ENCODE measurements at regions not wholly inside any gene's neighbourhood (a gene's known extent, or its start where the extent isn't known, plus 50 kb on each side); places are given as distances from the start of the nearest gene placed in this dataset.

DNA sequence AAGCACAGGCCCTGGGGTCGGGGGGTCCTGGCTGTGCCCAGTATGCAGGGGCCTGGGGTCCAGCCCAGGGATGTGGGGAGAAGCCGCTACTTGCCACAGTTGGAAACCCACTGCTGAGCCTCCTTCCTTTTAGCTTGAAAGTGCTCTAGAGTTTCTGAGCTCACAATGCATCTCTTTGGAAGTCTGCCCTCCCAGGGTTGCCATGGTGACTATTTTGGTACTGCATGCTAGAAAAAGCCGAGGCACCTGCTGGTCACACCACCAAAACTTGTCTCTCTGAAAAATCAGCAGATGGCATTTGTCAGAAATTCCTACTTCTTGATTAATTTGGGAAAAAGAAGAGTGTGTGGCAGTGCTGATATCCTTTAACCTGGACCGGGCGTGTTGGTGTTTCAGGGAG, 151.8 kb downstream of the SEC61B start:
- Histone ChIP-seq H3K79me2 (ENCODE audit: insufficient read depth, low read length) (no peaks in the 10 kb centered on the region), H2AFZ (ENCODE audit: low read depth, low read length) (no peak overlapping the region), H3K36me3 (ENCODE audit: insufficient read depth, low read length) (no peaks in the 10 kb centered on the region), H3K9ac (ENCODE audit: low read depth, low read length) (no peak overlapping the region), H3K4me3 (ENCODE audit: low read depth in 1 of 2, low read length in 2 of 2) (no peak overlapping the region), H3K27me3 (ENCODE audit: insufficient read depth, low read length, poor library complexity) (peaks cover 3% of the 10 kb centered on the region), H3K9me3 (ENCODE audit: insufficient read depth, low read length, severe bottlenecking) (no peaks in the 10 kb centered on the region), H3K27ac (ENCODE audit: low read length) (no peak overlapping the region), H4K20me1 (ENCODE audit: insufficient read depth, low read length) (no peaks in the 10 kb centered on the region), H3K4me1 (ENCODE audit: insufficient read depth, low read length) (no peaks in the 10 kb centered on the region), H3K4me2 (ENCODE audit: insufficient read depth, low read length) (no peak overlapping the region)
- ATAC-seq (ENCODE audit: insufficient read depth, low read depth) (no peak), DNase-seq (no peak)
- TF ChIP-seq, protein P1, sequence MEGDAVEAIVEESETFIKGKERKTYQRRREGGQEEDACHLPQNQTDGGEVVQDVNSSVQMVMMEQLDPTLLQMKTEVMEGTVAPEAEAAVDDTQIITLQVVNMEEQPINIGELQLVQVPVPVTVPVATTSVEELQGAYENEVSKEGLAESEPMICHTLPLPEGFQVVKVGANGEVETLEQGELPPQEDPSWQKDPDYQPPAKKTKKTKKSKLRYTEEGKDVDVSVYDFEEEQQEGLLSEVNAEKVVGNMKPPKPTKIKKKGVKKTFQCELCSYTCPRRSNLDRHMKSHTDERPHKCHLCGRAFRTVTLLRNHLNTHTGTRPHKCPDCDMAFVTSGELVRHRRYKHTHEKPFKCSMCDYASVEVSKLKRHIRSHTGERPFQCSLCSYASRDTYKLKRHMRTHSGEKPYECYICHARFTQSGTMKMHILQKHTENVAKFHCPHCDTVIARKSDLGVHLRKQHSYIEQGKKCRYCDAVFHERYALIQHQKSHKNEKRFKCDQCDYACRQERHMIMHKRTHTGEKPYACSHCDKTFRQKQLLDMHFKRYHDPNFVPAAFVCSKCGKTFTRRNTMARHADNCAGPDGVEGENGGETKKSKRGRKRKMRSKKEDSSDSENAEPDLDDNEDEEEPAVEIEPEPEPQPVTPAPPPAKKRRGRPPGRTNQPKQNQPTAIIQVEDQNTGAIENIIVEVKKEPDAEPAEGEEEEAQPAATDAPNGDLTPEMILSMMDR (IDR thresholded peaks at IDR 0.05; ENCODE audit: borderline replicate concordance, extremely low read depth, low read length, poor library complexity, severe bottlenecking) = no peak
- TF ChIP-seq EZH2 (IDR thresholded peaks at IDR 0.05; ENCODE audit: borderline replicate concordance, low read depth, low read length, severe bottlenecking) = no peak

GRCh38 chr9:99374793-99375192, 152.7 kb downstream of the SEC61B start:
- ATAC-seq (ENCODE audit: insufficient read depth, low read depth) (no peak), DNase-seq (no peak)
- no peaks in the 10 kb centered on the region for H3K79me2 ChIP-seq (ENCODE audit: insufficient read depth, low read length)
- H4K20me1 ChIP-seq (ENCODE audit: insufficient read depth, low read length) = no peaks in the 10 kb centered on the region
- H2AFZ ChIP-seq (ENCODE audit: low read depth, low read length) = no peak overlapping the region
- no peaks in the 10 kb centered on the region for H3K9me3 ChIP-seq (ENCODE audit: insufficient read depth, low read length, severe bottlenecking)
- H3K4me3 ChIP-seq (ENCODE audit: low read depth in 1 of 2, low read length in 2 of 2) = no peak overlapping the region
- H3K27me3 ChIP-seq (ENCODE audit: insufficient read depth, low read length, poor library complexity) = peaks cover 6% of the 10 kb centered on the region
- H3K9ac ChIP-seq (ENCODE audit: low read depth, low read length) = no peak overlapping the region
- H3K4me1 ChIP-seq (ENCODE audit: insufficient read depth, low read length) = no peaks in the 10 kb centered on the region
- H3K4me2 ChIP-seq (ENCODE audit: insufficient read depth, low read length) = no peak overlapping the region
- TF ChIP-seq, protein P1 (IDR thresholded peaks at IDR 0.05; ENCODE audit: borderline replicate concordance, extremely low read depth, low read length, poor library complexity, severe bottlenecking) = no peak
- no peak for TF ChIP-seq EZH2 (IDR thresholded peaks at IDR 0.05; ENCODE audit: borderline replicate concordance, low read depth, low read length, severe bottlenecking)
- no peaks in the 10 kb centered on the region for H3K36me3 ChIP-seq (ENCODE audit: insufficient read depth, low read length)
- H3K27ac ChIP-seq (ENCODE audit: low read length) = no peak overlapping the region

DNA sequence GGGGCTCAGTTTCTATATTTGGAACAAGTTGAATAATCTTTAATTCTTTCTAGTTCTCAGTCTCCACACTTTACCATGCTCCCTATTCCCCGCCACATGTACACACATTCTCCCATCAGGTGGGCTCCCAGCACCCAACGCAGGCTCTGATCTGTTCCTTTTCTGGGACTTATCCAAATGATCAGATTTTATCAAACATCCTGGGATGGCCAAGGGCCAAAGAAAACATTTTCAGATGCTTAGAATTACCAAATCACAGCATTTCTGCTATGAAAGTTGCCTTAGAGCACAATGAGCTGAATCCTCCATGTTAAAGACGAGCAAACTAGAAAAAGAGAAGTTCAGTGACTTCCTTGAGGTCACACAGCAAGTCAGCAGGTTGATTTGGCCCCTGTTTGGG, 153.4 kb downstream of the SEC61B start:
- no peaks in the 10 kb centered on the region for H3K9me3 ChIP-seq (ENCODE audit: insufficient read depth, low read length, severe bottlenecking)
- H3K27me3 ChIP-seq (ENCODE audit: insufficient read depth, low read length, poor library complexity) = peaks cover 6% of the 10 kb centered on the region
- TF ChIP-seq, protein P1 (IDR thresholded peaks at IDR 0.05; ENCODE audit: borderline replicate concordance, extremely low read depth, low read length, poor library complexity, severe bottlenecking) = no peak
- no peaks in the 10 kb centered on the region for H4K20me1 ChIP-seq (ENCODE audit: insufficient read depth, low read length)
- no peak overlapping the region for H3K9ac ChIP-seq (ENCODE audit: low read depth, low read length)
- no peaks in the 10 kb centered on the region for H3K79me2 ChIP-seq (ENCODE audit: insufficient read depth, low read length)
- no peak for ATAC-seq (ENCODE audit: insufficient read depth, low read depth)
- H3K4me2 ChIP-seq (ENCODE audit: insufficient read depth, low read length) = no peak overlapping the region
- H2AFZ ChIP-seq (ENCODE audit: low read depth, low read length) = no peak overlapping the region
- H3K4me3 ChIP-seq (ENCODE audit: low read depth in 1 of 2, low read length in 2 of 2) = no peak overlapping the region
- H3K4me1 ChIP-seq (ENCODE audit: insufficient read depth, low read length) = no peaks in the 10 kb centered on the region
- no peak overlapping the region for H3K27ac ChIP-seq (ENCODE audit: low read length)
- no peaks in the 10 kb centered on the region for H3K36me3 ChIP-seq (ENCODE audit: insufficient read depth, low read length)
- DNase-seq = no peak

All from DND-41 (cell line).